ENCODE measurements at regions not wholly inside any gene's neighbourhood (a gene's known extent, or its start where the extent isn't known, plus 50 kb on each side); places are given as distances from the start of the nearest gene placed in this dataset.

- no peak overlapping the region for H3K4me2 ChIP-seq (ENCODE audit: low read length)
- no peak overlapping the region for H3K9ac ChIP-seq (ENCODE audit: low read length)
- no peak overlapping the region for H3K4me3 ChIP-seq (ENCODE audit: low read depth, low read length, poor library complexity, severe bottlenecking)
- no peaks in the 10 kb centered on the region for H3K36me3 ChIP-seq (ENCODE audit: insufficient read depth, low read length)
- H3K27me3 ChIP-seq (ENCODE audit: insufficient read depth, low read length), result no peaks in the 10 kb centered on the region
- H2AFZ ChIP-seq (ENCODE audit: low read length), result no peak overlapping the region
- H3K79me2 ChIP-seq (ENCODE audit: insufficient read depth, low read length), result no peaks in the 10 kb centered on the region
- no peaks in the 10 kb centered on the region for H3F3A ChIP-seq (ENCODE audit: insufficient read depth, low read length)
- H4K20me1 ChIP-seq (ENCODE audit: insufficient read depth, low read length), result no peaks in the 10 kb centered on the region
- H3K9me3 ChIP-seq (ENCODE audit: low read length), result no peaks in the 10 kb centered on the region
- no peaks in the 10 kb centered on the region for H3K4me1 ChIP-seq (ENCODE audit: insufficient read depth, low read length, severe bottlenecking)
- H3K9me2 ChIP-seq (ENCODE audit: low read depth, low read length), result no peaks in the 10 kb centered on the region
- TF ChIP-seq CTCF (IDR thresholded peaks at IDR 0.05; ENCODE audit: low read length), result no peak
- no peak for TF ChIP-seq EZH2 (IDR thresholded peaks at IDR 0.05; ENCODE audit: borderline replicate concordance, low read length)
- no peak overlapping the region for H3K27ac ChIP-seq (ENCODE audit: low read depth, low read length, poor library complexity, severe bottlenecking)
These were observed 187.3 kb upstream of the ATP11B start for GRCh38 chr3:182605882-182606611.

- H3K9me3 ChIP-seq (ENCODE audit: low read length), result no peaks in the 10 kb centered on the region
- 0 out of 2 replicates have a peak, but pooled peaks cover 1% of the 10 kb centered on the region for H3K27me3 ChIP-seq (ENCODE audit: insufficient read depth, low read length)
- H3K36me3 ChIP-seq (ENCODE audit: insufficient read depth, low read length), result no peaks in the 10 kb centered on the region
- H3F3A ChIP-seq (ENCODE audit: insufficient read depth, low read length), result no peaks in the 10 kb centered on the region
- H3K4me2 ChIP-seq (ENCODE audit: low read length), result no peak overlapping the region
- no peaks in the 10 kb centered on the region for H3K79me2 ChIP-seq (ENCODE audit: insufficient read depth, low read length)
- TF ChIP-seq EZH2 (IDR thresholded peaks at IDR 0.05; ENCODE audit: borderline replicate concordance, low read length), result no peak
- TF ChIP-seq CTCF (IDR thresholded peaks at IDR 0.05; ENCODE audit: low read length), result no peak
- H4K20me1 ChIP-seq (ENCODE audit: insufficient read depth, low read length), result no peaks in the 10 kb centered on the region
- H2AFZ ChIP-seq (ENCODE audit: low read length), result no peak overlapping the region
- no peak overlapping the region for H3K27ac ChIP-seq (ENCODE audit: low read depth, low read length, poor library complexity, severe bottlenecking)
- H3K4me3 ChIP-seq (ENCODE audit: low read depth, low read length, poor library complexity, severe bottlenecking), result no peak overlapping the region
- H3K9ac ChIP-seq (ENCODE audit: low read length), result no peak overlapping the region
- no peaks in the 10 kb centered on the region for H3K9me2 ChIP-seq (ENCODE audit: low read depth, low read length)
- H3K4me1 ChIP-seq (ENCODE audit: insufficient read depth, low read length, severe bottlenecking), result no peaks in the 10 kb centered on the region
These were observed 186.3 kb upstream of the ATP11B start for GRCh38 chr3:182606905-182607504.

- no peak overlapping the region for H3K4me3 ChIP-seq (ENCODE audit: low read depth, low read length, poor library complexity, severe bottlenecking)
- no peak for TF ChIP-seq EZH2 (IDR thresholded peaks at IDR 0.05; ENCODE audit: borderline replicate concordance, low read length)
- no peak for TF ChIP-seq CTCF (IDR thresholded peaks at IDR 0.05; ENCODE audit: low read length)
- H3K4me1 ChIP-seq (ENCODE audit: insufficient read depth, low read length, severe bottlenecking), result no peaks in the 10 kb centered on the region
- 0 out of 2 replicates have a peak, but pooled peaks cover 7% of the 10 kb centered on the region for H3K27me3 ChIP-seq (ENCODE audit: insufficient read depth, low read length)
- H3K9me3 ChIP-seq (ENCODE audit: low read length), result no peaks in the 10 kb centered on the region
- H2AFZ ChIP-seq (ENCODE audit: low read length), result no peak overlapping the region
- H3K79me2 ChIP-seq (ENCODE audit: insufficient read depth, low read length), result no peaks in the 10 kb centered on the region
- H3K9me2 ChIP-seq (ENCODE audit: low read depth, low read length), result no peaks in the 10 kb centered on the region
- H3K4me2 ChIP-seq (ENCODE audit: low read length), result no peak overlapping the region
- H3K36me3 ChIP-seq (ENCODE audit: insufficient read depth, low read length), result no peaks in the 10 kb centered on the region
- no peaks in the 10 kb centered on the region for H3F3A ChIP-seq (ENCODE audit: insufficient read depth, low read length)
- H3K27ac ChIP-seq (ENCODE audit: low read depth, low read length, poor library complexity, severe bottlenecking), result no peak overlapping the region
- no peak overlapping the region for H3K9ac ChIP-seq (ENCODE audit: low read length)
- no peaks in the 10 kb centered on the region for H4K20me1 ChIP-seq (ENCODE audit: insufficient read depth, low read length)
These were observed 184.5 kb upstream of the ATP11B start for GRCh38 chr3:182608832-182609231.

Measured in OCI-LY1 (cell line).